NCI-H774 (cell line): ENCODE measurements at regions not wholly inside any gene's neighbourhood (a gene's known extent, or its start where the extent isn't known, plus 50 kb on each side); places are given as distances from the start of the nearest gene placed in this dataset.
"Not testable (repeated sequence)": the region's sequence is repeated elsewhere in the genome, so short reads cannot be mapped to it uniquely, and the experiment has no call there.

Experiments
- DNase-seq: peaks from one replicate; lab custom pipeline; 2025; lab: John Stamatoyannopoulos, UW

GRCh38 chr3:175956964-175957363 lies 1097.8 kb downstream of the NAALADL2 start:
- no peak for DNase-seq

DNA sequence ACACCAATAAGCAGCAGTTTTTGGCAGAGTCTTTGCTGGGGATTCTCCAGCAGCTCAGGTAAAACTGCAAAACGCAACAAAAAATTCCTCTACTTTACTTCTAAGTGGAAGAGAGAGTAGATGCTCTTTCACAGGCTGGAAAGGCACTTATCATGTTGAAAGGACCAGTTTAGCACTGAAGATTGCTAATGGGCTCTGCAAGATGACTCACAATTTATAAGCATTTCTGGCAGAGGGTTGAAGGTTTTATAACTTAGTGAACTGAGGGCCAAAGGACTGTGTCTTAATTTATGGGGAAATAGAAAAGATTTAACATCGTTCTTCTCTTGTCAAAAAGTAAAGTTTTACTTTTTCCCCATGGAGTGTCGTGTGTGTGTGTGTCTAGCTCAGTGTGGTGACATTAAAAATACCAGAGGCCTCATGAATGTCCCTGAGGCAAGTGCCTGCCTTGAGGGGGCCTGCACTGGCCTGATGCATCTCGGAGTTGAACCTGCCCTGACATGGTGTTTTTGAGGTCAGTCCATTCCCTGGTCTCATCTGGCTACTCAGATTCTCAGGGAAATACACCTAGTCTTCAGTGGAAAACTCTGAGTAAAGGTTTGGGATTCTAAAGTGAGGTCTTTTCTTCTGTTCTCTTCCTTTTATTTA lies 1092.0 kb downstream of the NAALADL2 start:
- no peak for DNase-seq

DNA sequence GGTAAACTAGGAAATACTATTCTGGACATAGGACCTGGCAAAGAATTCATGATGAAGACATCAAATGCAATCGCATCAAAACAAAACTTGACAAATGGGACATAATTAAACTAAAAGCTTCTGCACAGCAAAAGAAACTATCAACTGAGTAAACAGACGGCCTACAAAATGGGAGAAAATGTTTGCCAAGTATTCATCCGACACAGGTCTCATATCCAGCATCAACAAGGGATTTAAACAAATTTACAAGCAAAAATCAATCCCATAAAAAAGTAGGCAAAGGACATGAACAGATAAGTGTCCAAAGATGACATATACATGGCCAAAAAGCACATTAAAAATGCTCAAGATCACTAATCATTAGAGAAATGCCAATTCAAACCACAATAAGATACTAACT lies 1088.9 kb downstream of the NAALADL2 start:
- peak; percentile 94 for DNase-seq

- DNase-seq = no peak
Observed at GRCh38 chr3:175941352-175941751, 1082.2 kb downstream of the NAALADL2 start.

GRCh38 chr3:175940881-175941280 lies 1081.7 kb downstream of the NAALADL2 start:
- no peak for DNase-seq

DNA sequence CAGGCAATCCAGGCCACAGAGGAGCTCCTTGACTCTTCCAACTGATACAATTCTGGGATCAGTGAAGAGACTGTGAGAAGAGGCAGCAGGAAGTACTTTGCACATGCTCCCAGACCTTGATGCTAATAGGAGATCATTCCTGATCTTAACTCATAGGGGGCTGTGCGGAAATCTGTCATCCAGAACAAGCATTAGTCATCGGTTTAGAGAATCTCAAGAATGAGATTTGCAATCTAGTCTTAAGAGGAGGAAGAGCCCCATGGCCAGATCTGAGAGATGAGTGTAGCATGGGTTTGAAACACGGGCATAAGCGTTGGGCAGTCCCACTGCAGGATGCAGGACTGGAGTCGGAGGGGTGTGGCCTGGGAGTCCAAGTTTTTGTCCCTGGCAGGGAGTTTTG lies 1081.1 kb downstream of the NAALADL2 start:
- DNase-seq = no peak

- not testable (repeated sequence) for DNase-seq
Observed at GRCh38 chr3:175937367-175937766, 1078.2 kb downstream of the NAALADL2 start.

- no peak for DNase-seq
Observed at GRCh38 chr3:175932586-175932985, 1073.5 kb downstream of the NAALADL2 start.

GRCh38 chr3:175919133-175919532 lies 1060.0 kb downstream of the NAALADL2 start:
- DNase-seq = no peak

GRCh38 chr3:175916191-175916934 lies 1057.2 kb downstream of the NAALADL2 start:
- DNase-seq = no peak

- DNase-seq = no peak
Observed at GRCh38 chr3:175914785-175915184, 1055.7 kb downstream of the NAALADL2 start.

- DNase-seq = no peak
Observed at GRCh38 chr3:175913286-175913685, 1054.2 kb downstream of the NAALADL2 start.

- DNase-seq = no peak
Observed at GRCh38 chr3:175911937-175912336, 1052.8 kb downstream of the NAALADL2 start.

DNA sequence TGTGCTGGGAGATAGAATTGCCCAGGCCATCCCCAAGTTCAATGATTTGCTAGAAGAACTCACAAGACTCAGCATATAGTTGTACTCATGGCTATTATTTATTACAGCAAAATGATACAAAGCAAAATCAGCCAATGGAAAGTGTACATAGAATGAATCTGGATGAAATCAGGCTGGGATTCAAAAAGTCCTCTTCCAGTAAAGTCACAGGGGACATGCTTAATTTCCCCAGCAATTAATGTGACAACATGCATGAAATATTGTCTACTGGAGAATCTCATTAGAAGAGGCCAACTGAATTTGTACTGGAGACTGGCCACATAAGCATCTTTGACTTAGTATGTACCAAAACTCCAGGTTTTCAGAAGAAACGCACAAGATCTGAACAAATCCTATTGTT lies 1043.1 kb downstream of the NAALADL2 start:
- no peak for DNase-seq

GRCh38 chr3:175898194-175898593 lies 1039.1 kb downstream of the NAALADL2 start:
- DNase-seq = no peak

GRCh38 chr3:175896655-175897054 lies 1037.5 kb downstream of the NAALADL2 start:
- no peak for DNase-seq

DNA sequence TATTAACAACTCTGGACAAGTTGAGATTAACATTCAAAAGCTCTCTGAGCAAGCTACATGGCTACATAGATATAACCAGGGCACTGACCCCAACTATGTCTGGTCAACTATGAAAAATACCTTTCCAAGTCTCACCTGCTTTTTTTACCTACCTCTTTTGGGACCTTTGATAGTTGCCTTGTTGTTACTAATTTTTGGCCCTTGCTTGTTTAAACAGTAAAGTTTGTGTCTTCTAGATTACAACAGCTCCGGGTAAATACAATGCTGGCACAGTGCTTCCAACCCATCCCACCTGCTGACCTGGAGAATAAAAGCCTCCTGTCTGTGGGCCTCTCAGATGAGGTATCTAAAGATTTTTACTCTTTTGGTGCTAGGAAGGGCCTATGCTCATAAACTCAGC lies 1036.6 kb downstream of the NAALADL2 start:
- DNase-seq = no peak

DNA sequence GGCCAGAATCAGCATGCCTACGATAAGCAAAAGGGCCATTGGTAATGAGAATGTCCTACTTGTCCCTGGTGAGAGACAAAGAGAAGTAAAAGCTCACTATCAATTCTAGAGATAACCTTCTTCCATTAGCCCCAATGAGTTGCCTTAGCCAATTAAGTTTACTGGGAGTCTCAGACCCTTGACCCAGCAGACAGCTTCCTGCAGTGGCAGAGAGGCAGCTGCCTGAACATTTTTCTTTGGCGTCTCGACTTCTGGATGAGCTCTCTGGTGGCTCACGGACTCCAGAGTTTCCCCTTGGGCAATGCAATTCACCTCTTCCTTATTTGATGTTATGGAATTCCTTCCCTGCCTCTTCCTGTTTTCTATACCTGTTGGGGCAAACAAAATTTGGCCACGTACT lies 1034.4 kb downstream of the NAALADL2 start:
- no peak for DNase-seq

GRCh38 chr3:175890066-175890465 lies 1030.9 kb downstream of the NAALADL2 start:
- DNase-seq = no peak

- no peak for DNase-seq
Observed at GRCh38 chr3:175885231-175885766, 1026.2 kb downstream of the NAALADL2 start.

DNA sequence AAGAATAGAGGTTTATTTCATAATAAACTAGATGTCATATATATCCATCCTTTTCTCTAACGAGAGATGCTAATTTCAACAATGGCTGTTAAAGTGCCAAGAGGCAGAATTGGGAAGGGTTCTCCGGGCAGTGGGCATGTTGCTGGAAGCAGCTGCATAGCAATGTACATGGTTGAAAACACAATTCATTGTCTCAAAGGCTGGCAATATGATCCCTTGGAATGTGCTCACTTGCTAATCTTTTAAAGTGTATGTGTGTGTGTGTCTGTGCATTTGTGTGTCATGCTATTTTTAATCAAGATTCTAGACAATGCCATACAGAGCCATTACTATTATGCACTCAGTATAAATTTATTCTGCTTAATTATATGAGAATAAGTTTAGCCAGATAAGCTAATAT lies 1020.3 kb downstream of the NAALADL2 start:
- no peak for DNase-seq

GRCh38 chr3:175869404-175869803 lies 1010.3 kb downstream of the NAALADL2 start:
- DNase-seq = no peak

- no peak for DNase-seq
Observed at GRCh38 chr3:175868626-175869025, 1009.5 kb downstream of the NAALADL2 start.
